ENCODE measurements at regions not wholly inside any gene's neighbourhood (a gene's known extent, or its start where the extent isn't known, plus 50 kb on each side); places are given as distances from the start of the nearest gene placed in this dataset.

- TF ChIP-seq SUZ12 (IDR thresholded peaks at IDR 0.05; ENCODE audit: low read length) (no peak), TBP (IDR thresholded peaks at IDR 0.05; ENCODE audit: low read depth, low read length) (no peak)
Observed at GRCh38 chr20:60191014-60191413, 232.8 kb downstream of the CDH26 start (continued).

Measured in H1 (cell line).